Heart right ventricle (tissue), 16 donors: ENCODE measurements at regions not wholly inside any gene's neighbourhood (a gene's known extent, or its start where the extent isn't known, plus 50 kb on each side); places are given as distances from the start of the nearest gene placed in this dataset.

Experiments used
- ATAC-seq, 8 donors: fragments of 200-7000 bp; cut with Tn5 transposase; one replicate each; pipeline ENCODE4 v1.9.1; 2020; ENCODE audit warnings: mild to moderate bottlenecking in 8 of 8, moderate library complexity in 8 of 8, moderate number of reproducible peaks in 1 of 8
- DNase-seq, 2 donors: peaks; one replicate each; pipeline ENCODE4 v3.0.0-alpha.2; 2020
- H3K27ac ChIP-seq, 10 donors: fragments of 200-600 bp; sonication (generic) in 2 of 10; one replicate each; pipeline versions ENCODE4 v1.5.0 to v1.8.0; 2020 to 2022; ENCODE audit warnings: mild to moderate bottlenecking in 3 of 10
- H3K27me3 ChIP-seq, 7 donors: fragments of 200-600 bp; one replicate each; pipeline ENCODE4 v1.8.0; 2021 to 2022; ENCODE audit warnings: mild to moderate bottlenecking in 2 of 7
- H3K36me3 ChIP-seq, 9 donors: fragments of 200-600 bp; sonication (generic) in 1 of 9; one replicate each; pipeline versions ENCODE4 v1.5.0 to v1.8.0; 2020 to 2022; ENCODE audit warnings: mild to moderate bottlenecking in 2 of 9
- H3K4me1 ChIP-seq, 9 donors: fragments of 200-600 bp; sonication (generic) in 1 of 9; one replicate each; pipeline versions ENCODE4 v1.5.0 to v1.8.0; 2020 to 2022; ENCODE audit warnings: mild to moderate bottlenecking in 4 of 9
- H3K4me3 ChIP-seq, 10 donors: fragments of 200-600 bp; sonication (generic) in 2 of 10; one replicate each; pipeline versions ENCODE4 v1.5.0 to v1.8.0; 2020 to 2022; ENCODE audit warnings: mild to moderate bottlenecking in 7 of 10, moderate library complexity in 2 of 10
- H3K9me3 ChIP-seq, 11 donors: fragments of 200-600 bp in 10 of 11; sonication (generic) in 2 of 11; one replicate each; pipeline versions ENCODE4 v1.5.0 to v1.8.0; 2013 to 2022; ENCODE audit warnings: mild to moderate bottlenecking in 2 of 11, control low read depth in 1 of 11, moderate library complexity in 1 of 11
- CTCF ChIP-seq, 9 donors: fragments of 200-600 bp; sonication (generic) in 2 of 9; IDR thresholded peaks; one replicate each; pipeline versions ENCODE4 v1.5.0 to v1.8.0; 2021 to 2022; ENCODE audit warnings: antibody characterized with exemption in 9 of 9, mild to moderate bottlenecking in 5 of 9, moderate library complexity in 1 of 9
- WGBS, 2 donors: extraction: QIAGEN DNeasy Blood & Tissue Kit; methylation state at CpG; one replicate each; pipeline ENCODE4 v1.1.7; 2013; ENCODE audit warnings: inconsistent platforms in 1 of 2; 5-methylcytosine and 5-hydroxymethylcytosine counted together
- intact Hi-C, 10 donors: fragments of 100-400 bp; cut with DNase I; formaldehyde crosslinking; loops; one replicate each; pipeline versions ENCODE4 v1.11.1 to v1.14.2; 2022
- donor health status: Arrhythmogenic right ventricular cardiomyopathy.
- donor health status: ischemic (EF 13 %, LVEDD 7.1; RV severe dilation, severe dysfunction).
- donor health status: healthy with polysubstance abuse.
- donor health status: DM: no; HTN: yes; CAD: no.
- donor health status: DM: no; HTN: no; CAD: no.
- donor health status: ischemic (EF 25% LVEDD 6.9; RV normal size, moderate dysfunction).
- donor health status: ischemic (EF 25% LVEDD 5.7; RV mildly dilated, moderate dysfunction).
- donor health status: healthy.
- donor health status: DM: yes; HTN: yes; CAD: no.
- donor health status: Ischemic cardiomyopathy.
- donor health status: ischemic (EF 35%, LVEDD 5.7; RV mildly dilated, moderate dysfunction).
- donor health status: nonischemic (EF 11% LVEDD 7.7; RV severe dilation, severe dysfunction).
- donor health status: DM: yes; HTN: yes; CAD: no.
- donor health status: PGD.
- donor health status: ischemic (EF 29% LVEDD 5.4; RV normal size, mild dysfunction).
- donor health status: nonischemic (EF 23%, LVEDD 6.1; RV moderate dilation, normal function).

- WGBS, 2 donors = 95 to 98% methylated on average over 5 of the region's 5 CpGs
- H3K9me3 ChIP-seq = no peaks in the 10 kb centered on the region
- no peak overlapping the region for H3K27ac ChIP-seq
- ATAC-seq (no peak), DNase-seq (no peak)
- H3K36me3 ChIP-seq = no peaks in the 10 kb centered on the region
- peaks cover 0 to 22% (median 8%) of the 10 kb centered on the region in 9 donors for H3K4me1 ChIP-seq
- TF ChIP-seq CTCF (IDR thresholded peaks at IDR 0.05) = no peak
- H3K4me3 ChIP-seq = no peak overlapping the region
- H3K27me3 ChIP-seq = peaks cover 0 to 39% (median 0%) of the 10 kb centered on the region in 7 donors
- intact Hi-C loops = loop anchor here in 1 of 10 donors (10.0 kb wide), 1 partner anchor 152 kb away; no protein-coding TSS in a partner anchor
Observed at GRCh38 chr9:88802533-88802932, 188.7 kb upstream of the S1PR3 start.

- Histone ChIP-seq H3K27me3 (peaks cover 0 to 39% (median 0%) of the 10 kb centered on the region in 7 donors), H3K4me3 (no peak overlapping the region), H3K27ac (no peak overlapping the region), H3K9me3 (no peaks in the 10 kb centered on the region), H3K36me3 (no peaks in the 10 kb centered on the region), H3K4me1 (peaks cover 0 to 22% (median 8%) of the 10 kb centered on the region in 9 donors)
- ATAC-seq (no peak), DNase-seq (no peak)
- 66 to 73% methylated on average over 4 of the region's 4 CpGs for WGBS, 2 donors
- no peak for TF ChIP-seq CTCF (IDR thresholded peaks at IDR 0.05)
- intact Hi-C loops = loop anchor here in 1 of 10 donors (10.0 kb wide), 1 partner anchor 151 kb away; no protein-coding TSS in a partner anchor
Observed at GRCh38 chr9:88803546-88804253, 187.6 kb upstream of the S1PR3 start.

- peaks cover 0 to 38% (median 0%) of the 10 kb centered on the region in 7 donors for H3K27me3 ChIP-seq
- ATAC-seq (no peak), DNase-seq (no peak)
- H3K27ac ChIP-seq = no peak overlapping the region
- intact Hi-C loops = loop anchor here in 1 of 10 donors (10.0 kb wide), 1 partner anchor 151 kb away; no protein-coding TSS in a partner anchor
- no peak for TF ChIP-seq CTCF (IDR thresholded peaks at IDR 0.05)
- no peaks in the 10 kb centered on the region for H3K36me3 ChIP-seq
- 66 to 69% methylated on average over 2 of the region's 2 CpGs for WGBS, 2 donors
- peaks cover 0 to 22% (median 8%) of the 10 kb centered on the region in 9 donors for H3K4me1 ChIP-seq
- no peaks in the 10 kb centered on the region for H3K9me3 ChIP-seq
- no peak overlapping the region for H3K4me3 ChIP-seq
Observed at GRCh38 chr9:88804254-88804596, 187.0 kb upstream of the S1PR3 start.

GRCh38 chr9:88805217-88805943, 185.9 kb upstream of the S1PR3 start:
- Histone ChIP-seq H3K4me3 (no peak overlapping the region), H3K27ac (peak overlapping the region in 9 of 10 donors; percentile 38 to 65 (median 50)), H3K27me3 (peaks cover 0 to 33% (median 0%) of the 10 kb centered on the region in 7 donors), H3K4me1 (peaks cover 0 to 22% (median 9%) of the 10 kb centered on the region in 9 donors), H3K9me3 (no peaks in the 10 kb centered on the region), H3K36me3 (no peaks in the 10 kb centered on the region)
- 56 to 61% methylated on average over 7 of the region's 7 CpGs for WGBS, 2 donors
- DNase-seq (no peak), ATAC-seq (peak in 5 of 8 donors; percentile 40 to 83 (median 64))
- TF ChIP-seq CTCF (IDR thresholded peaks at IDR 0.05) = no peak
- intact Hi-C loops = loop anchor here in 2 of 10 donors (5.0 to 10.0 kb wide), 2 partner anchors 67 to 149 kb away; no protein-coding TSS in a partner anchor
